GM19372 (cell line): ENCODE measurements at regions not wholly inside any gene's neighbourhood (a gene's known extent, or its start where the extent isn't known, plus 50 kb on each side); places are given as distances from the start of the nearest gene placed in this dataset.
A peak's percentile ranks its signal among the peaks of the same experiment; 100 is the strongest.
"Not testable (repeated sequence)": the region's sequence is repeated elsewhere in the genome, so short reads cannot be mapped to it uniquely, and the experiment has no call there.

ENCODE experiments used
- ATAC-seq: cut with Tn5 transposase; IDR thresholded peaks from one replicate; pipeline ENCODE4 v1.9.1; 2021; ENCODE audit warnings: mild to moderate bottlenecking, low read depth, moderate library complexity; ENCODE audit not compliant: unreplicated experiment

- ATAC-seq = not testable (repeated sequence)
Observed at GRCh38 chr3:195999176-195999575, 82.7 kb downstream of the TFRC start.

GRCh38 chr3:195996314-195996713 is 85.6 kb downstream of the TFRC start:
- ATAC-seq = not testable (repeated sequence)

- ATAC-seq = not testable (repeated sequence)
Observed at GRCh38 chr3:195994343-195994742, 86.0 kb upstream of the TNK2 start.

- ATAC-seq = not testable (repeated sequence)
Observed at GRCh38 chr3:195993671-195994070, 85.3 kb upstream of the TNK2 start.

GRCh38 chr3:195992956-195993595 is 84.7 kb upstream of the TNK2 start:
- ATAC-seq = not testable (repeated sequence)

- not testable (repeated sequence) for ATAC-seq
Observed at GRCh38 chr3:195991986-195992385, 83.6 kb upstream of the TNK2 start.

GRCh38 chr3:195991243-195991642 is 82.9 kb upstream of the TNK2 start:
- ATAC-seq = not testable (repeated sequence)

- ATAC-seq = not testable (repeated sequence)
Observed at GRCh38 chr3:195990841-195991174, 82.5 kb upstream of the TNK2 start.

GRCh38 chr3:195989921-195990840 is 81.8 kb upstream of the TNK2 start:
- ATAC-seq = peak; percentile 88

GRCh38 chr3:195989197-195989920 is 81.0 kb upstream of the TNK2 start:
- ATAC-seq = peak; percentile 37

GRCh38 chr3:195988764-195989163 is 80.4 kb upstream of the TNK2 start:
- not testable (repeated sequence) for ATAC-seq

- not testable (repeated sequence) for ATAC-seq
Observed at GRCh38 chr3:195987001-195987400, 78.7 kb upstream of the TNK2 start.

GRCh38 chr3:195986576-195986975 is 78.2 kb upstream of the TNK2 start:
- not testable (repeated sequence) for ATAC-seq

GRCh38 chr3:195985348-195985920 is 77.1 kb upstream of the TNK2 start:
- ATAC-seq = not testable (repeated sequence)

- ATAC-seq = not testable (repeated sequence)
Observed at GRCh38 chr3:195984392-195985030, 76.2 kb upstream of the TNK2 start.

- ATAC-seq = not testable (repeated sequence)
Observed at GRCh38 chr3:195983880-195984279, 75.5 kb upstream of the TNK2 start.

- not testable (repeated sequence) for ATAC-seq
Observed at GRCh38 chr3:195982754-195983153, 74.4 kb upstream of the TNK2 start.

GRCh38 chr3:195981778-195982177 is 73.4 kb upstream of the TNK2 start:
- ATAC-seq = not testable (repeated sequence)

- not testable (repeated sequence) for ATAC-seq
Observed at GRCh38 chr3:195979877-195980276, 71.5 kb upstream of the TNK2 start.

- not testable (repeated sequence) for ATAC-seq
Observed at GRCh38 chr3:195978585-195978984, 70.2 kb upstream of the TNK2 start.
